ENCODE measurements at regions not wholly inside any gene's neighbourhood (a gene's known extent, or its start where the extent isn't known, plus 50 kb on each side); places are given as distances from the start of the nearest gene placed in this dataset.
"Not testable (repeated sequence)": the region's sequence is repeated elsewhere in the genome, so short reads cannot be mapped to it uniquely, and the experiment has no call there.

DNA sequence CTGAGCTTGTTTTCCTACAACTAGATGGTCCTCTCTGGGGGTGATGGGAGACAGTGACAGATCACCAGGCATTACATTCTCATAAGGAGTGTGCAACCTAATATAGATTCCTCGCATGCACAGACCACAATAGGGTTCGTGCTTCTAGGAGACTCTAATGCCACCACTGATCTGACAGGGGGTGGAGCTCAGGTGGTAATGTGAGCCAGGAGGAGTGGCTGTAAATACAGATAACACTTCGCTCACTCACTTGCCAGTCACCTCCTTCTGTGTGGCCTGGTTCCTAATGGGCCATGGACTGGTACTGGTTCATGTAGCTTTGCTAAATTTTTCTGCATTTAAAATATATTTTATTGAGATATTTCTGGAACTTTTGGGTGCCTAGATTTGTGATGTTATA lies 202.3 kb upstream of the ZNF32 start:
- DNase-seq (ENCODE audit: low read depth), result no peak

DNA sequence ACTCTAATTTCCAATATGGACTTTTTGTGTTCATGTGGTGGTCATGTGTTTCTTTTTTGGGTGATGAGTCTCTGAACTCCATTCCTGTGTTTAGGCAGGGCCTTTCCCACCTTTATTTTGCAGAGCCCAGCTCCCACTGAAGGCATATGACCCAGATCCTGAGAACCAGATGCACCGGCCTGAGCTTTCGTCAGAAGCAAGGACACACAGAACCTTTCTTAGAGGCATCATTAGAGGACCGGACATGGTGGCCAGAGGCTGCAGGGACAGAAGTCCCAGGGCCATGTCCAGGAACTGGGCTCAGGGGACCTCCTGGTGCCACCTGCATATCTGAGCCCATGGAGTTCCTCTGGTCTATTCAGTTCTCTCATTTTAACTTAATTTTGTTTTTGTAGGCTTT lies 200.9 kb upstream of the ZNF32 start:
- DNase-seq (ENCODE audit: low read depth), result no peak

- no peak for DNase-seq (ENCODE audit: low read depth)
These were observed 198.3 kb upstream of the ZNF32 start for GRCh38 chr10:43846968-43847367.

GRCh38 chr10:43846187-43846680 lies 197.6 kb upstream of the ZNF32 start:
- peak; percentile 24 for DNase-seq (ENCODE audit: low read depth)

DNA sequence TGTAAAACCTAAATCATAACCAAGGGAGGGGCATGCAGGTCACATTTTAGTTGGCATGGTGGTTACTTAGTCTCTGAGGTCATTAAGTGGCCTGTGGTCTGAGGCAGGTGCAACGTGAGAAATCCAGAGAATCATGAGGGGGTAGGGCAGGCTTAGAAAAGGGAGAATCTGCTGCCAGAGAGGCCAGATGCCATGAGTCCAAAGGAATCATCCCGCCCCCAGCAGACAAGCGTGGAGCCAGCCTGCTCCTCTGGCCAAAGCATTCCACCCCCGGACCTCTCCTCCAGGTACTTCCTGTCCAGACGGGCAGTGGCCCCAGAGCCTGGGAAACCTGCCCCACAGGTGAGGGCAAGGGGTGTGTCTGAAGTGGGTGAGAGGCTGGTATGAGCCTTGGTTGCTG lies 196.4 kb upstream of the ZNF32 start:
- no peak for DNase-seq (ENCODE audit: low read depth)

DNA sequence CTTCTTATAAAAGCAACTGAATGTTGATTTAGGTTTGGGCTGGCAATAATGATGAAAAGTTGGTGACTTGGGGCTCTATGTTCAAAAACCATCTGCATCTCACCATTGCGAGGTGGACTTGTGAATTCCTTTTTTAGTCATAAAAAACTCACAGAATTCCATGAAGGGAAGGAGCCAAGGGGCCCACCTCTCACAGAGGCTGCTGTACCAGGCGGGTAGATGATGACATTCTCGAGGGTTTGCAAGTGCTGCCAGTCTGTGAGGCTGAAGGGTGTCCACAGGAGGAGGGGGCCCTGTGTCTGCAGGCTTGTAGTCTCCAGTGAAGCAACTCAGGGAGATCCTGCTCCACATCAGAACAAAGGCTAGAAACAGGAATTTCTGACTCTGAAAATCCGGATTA lies 195.5 kb upstream of the ZNF32 start:
- DNase-seq (ENCODE audit: low read depth), result no peak

GRCh38 chr10:43843321-43844101 lies 194.8 kb upstream of the ZNF32 start:
- no peak for DNase-seq (ENCODE audit: low read depth)

- no peak for DNase-seq (ENCODE audit: low read depth)
These were observed 193.8 kb upstream of the ZNF32 start for GRCh38 chr10:43842496-43842895.

DNA sequence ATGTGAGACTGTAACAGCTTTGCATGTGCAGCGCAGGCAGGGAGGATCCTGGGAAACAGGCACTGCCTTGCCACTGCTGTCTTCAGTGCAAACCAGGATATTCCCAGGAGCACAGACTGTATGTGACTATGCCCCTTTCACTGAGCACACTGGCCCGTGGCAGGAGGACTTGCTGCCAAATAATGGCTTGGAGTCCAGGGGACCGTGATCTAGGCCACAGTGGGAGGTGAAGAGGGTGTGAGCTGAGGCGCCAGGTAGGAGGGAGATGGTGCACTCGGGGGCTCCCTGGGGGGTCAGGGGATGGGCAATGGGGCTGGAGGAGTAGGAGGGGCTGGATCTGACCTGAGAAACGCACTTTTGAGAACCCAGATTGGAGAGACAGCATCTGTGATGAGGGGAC lies 193.4 kb upstream of the ZNF32 start:
- no peak for DNase-seq (ENCODE audit: low read depth)

DNA sequence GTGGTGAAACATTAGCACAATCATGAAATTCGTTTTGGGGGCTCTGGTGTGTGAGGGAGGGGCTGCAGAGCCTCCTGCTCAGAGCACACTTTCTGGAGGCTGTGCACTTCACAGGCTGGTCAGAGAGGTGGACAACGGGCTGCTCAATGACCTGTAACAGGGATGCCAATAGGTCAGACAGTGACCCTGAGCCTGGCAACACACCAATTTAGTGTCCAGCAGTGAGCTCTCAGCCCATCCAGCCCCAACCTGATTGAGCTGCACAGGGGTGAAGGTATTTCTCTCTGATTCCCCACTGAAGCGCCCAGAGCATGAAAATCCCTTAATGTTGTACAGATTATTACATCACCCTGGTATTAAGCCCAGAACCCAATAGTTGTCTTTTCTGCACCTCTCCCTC lies 191.3 kb upstream of the ZNF32 start:
- no peak for DNase-seq (ENCODE audit: low read depth)

- not testable (repeated sequence) for DNase-seq (ENCODE audit: low read depth)
These were observed 186.1 kb upstream of the ZNF32 start for GRCh38 chr10:43834751-43835150.

- no peak for DNase-seq (ENCODE audit: low read depth)
These were observed 179.2 kb upstream of the ZNF32 start for GRCh38 chr10:43827853-43828252.

DNA sequence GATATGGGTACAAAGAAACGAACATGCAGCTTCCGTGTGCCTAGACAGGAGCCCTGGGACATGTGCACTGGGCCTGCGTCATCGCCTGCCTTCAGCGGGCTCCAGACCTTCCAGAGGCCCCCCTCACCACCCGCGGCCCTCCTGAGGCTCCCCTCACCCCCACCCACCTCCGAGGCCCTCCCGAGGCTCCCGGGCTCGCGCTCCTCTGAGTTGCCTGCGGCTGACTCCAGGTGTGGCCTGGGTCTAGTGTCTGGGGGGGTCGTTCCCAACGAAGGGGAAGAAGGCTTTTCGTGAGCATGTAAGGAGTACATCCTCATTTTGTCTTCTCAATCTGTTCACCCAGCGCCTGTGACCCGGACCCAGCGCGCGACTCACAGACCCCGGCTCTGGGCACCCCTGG lies 177.3 kb upstream of the ZNF32 start:
- DNase-seq (ENCODE audit: low read depth), result no peak

GRCh38 chr10:43825421-43825820 lies 176.7 kb upstream of the ZNF32 start:
- DNase-seq (ENCODE audit: low read depth), result no peak

DNA sequence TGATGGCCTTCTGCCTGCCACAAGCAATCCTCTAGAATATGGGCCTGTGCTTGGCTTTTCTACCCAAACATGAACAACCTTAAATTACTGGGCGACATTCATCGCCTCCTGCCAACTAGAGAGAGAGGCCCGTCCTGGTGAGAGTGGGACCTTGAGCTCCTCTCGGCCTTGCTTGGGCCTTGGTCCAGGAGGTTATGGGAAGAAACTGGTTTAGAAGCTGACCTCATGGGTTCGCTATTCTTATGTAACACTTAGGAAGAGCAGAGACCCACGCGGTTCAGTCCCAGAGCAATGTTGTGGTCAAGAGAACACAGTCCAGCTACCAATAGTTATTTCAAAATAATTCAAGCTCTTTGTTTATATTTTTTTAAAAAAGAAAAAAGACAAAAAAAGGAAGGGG lies 176.3 kb upstream of the ZNF32 start:
- DNase-seq (ENCODE audit: low read depth), result no peak

DNA sequence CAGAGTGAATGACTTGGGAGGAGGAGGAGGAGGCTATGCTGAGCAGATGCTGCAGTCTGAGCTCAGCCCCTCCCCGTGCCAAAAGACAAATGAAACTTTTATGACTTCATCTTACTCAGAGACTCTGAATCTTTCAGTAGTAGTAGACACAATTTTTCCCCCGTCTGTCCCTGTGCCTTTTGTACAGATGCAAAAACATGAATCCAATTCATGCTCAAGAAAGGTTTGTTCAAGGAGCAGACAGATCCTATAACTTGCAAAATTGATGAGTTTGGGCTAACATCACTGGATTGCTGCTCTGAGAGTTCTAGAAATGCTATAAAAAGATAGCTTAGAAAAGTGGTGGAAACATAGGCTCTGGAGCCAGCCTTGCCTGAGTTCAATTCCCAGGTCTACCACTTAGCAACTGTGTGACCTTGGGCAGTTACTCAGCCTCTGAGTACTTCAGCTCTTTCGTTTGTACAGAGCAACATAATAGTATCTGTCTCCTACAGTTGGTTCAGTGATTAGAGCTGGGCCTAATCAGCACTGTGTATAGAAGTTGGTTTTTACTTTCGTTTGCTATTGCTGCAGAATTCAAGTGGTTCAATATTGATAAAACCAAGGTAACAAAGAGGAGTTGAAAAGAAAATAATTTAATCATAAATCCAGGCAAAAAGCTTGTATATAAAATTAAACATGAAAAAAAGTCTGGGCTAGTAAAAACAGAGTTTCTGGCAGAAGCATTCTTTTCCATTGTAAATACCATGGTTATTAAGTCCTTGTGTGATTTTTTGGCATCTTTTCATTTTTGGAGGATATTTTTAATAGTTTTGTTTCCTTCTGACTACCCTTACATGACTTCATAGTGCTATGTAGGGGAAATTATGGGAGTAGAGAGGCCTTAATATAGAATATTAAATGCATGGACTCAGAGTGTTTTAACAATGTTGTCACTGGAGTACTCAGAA lies 174.2 kb upstream of the ZNF32 start:
- DNase-seq (ENCODE audit: low read depth), result no peak

DNA sequence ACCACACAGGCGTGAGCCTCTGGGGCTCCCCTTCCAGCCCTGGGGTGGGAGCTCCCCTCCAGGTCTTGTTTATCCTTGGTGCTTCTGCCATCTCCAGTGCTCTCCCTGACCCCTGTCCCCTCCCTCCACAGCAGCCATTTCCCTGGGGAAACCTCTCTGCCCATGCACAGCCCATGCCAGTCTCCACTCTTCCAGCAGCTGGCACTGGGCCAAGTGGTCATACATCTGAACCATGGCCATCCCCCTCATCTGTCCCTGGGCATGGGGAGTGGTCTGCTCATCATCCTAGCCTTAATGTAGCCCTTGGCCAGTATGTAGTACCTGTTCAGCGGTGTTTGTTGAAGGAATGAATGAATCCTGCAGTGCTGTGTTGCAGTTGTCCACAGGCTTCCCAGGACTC lies 172.4 kb upstream of the ZNF32 start:
- no peak for DNase-seq (ENCODE audit: low read depth)

GRCh38 chr10:43820663-43821062 lies 172.0 kb upstream of the ZNF32 start:
- no peak for DNase-seq (ENCODE audit: low read depth)

- no peak for DNase-seq (ENCODE audit: low read depth)
These were observed 171.0 kb upstream of the ZNF32 start for GRCh38 chr10:43819464-43820230.

DNA sequence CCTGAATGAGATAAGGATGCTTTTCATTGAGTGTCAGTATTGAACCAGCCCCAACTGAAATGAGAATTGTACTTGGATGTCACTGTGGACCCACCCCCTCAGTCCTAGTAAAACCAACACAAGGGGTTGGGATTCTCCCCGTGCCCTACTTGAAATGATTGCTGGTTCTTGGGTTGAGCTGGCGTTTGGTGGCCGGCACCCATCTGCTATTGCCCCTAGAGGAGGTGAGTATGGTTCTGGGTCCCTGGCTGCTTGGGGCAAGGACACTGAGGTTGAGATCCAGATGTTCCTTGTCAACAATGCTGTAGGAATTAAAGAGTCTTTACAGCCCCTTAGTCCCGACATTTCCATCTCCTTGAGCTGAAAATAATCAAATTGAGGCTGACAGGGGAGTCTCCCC lies 170.0 kb upstream of the ZNF32 start:
- no peak for DNase-seq (ENCODE audit: low read depth)

- DNase-seq (ENCODE audit: low read depth), result no peak
These were observed 168.7 kb upstream of the ZNF32 start for GRCh38 chr10:43817368-43817767.
